ENCODE measurements at regions not wholly inside any gene's neighbourhood (a gene's known extent, or its start where the extent isn't known, plus 50 kb on each side); places are given as distances from the start of the nearest gene placed in this dataset.
"Not testable (repeated sequence)": the region's sequence is repeated elsewhere in the genome, so short reads cannot be mapped to it uniquely, and the experiment has no call there.

GRCh38 chr20:58037631-58038030 is 190.8 kb downstream of the ANKRD60 start:
- no peak overlapping the region for H3K4me3 Mint-ChIP-seq

GRCh38 chr20:58033026-58033536 is 195.4 kb downstream of the ANKRD60 start:
- Mint-ChIP-seq H3K36me3 (ENCODE audit: low read depth) (no peaks in the 10 kb centered on the region), H3K27me3 (ENCODE audit: low read depth) (peaks cover 21% of the 10 kb centered on the region), H3K4me3 (no peak overlapping the region), H3K9me3 (peaks cover 4% of the 10 kb centered on the region), H3K4me1 (no peaks in the 10 kb centered on the region), H3K27ac (no peak overlapping the region)
- no peak for TF ChIP-seq CTCF (IDR thresholded peaks at IDR 0.05; ENCODE audit: unreplicated experiment in 3 of 3)

More at GRCh38 chr20:58037631-58038030, 190.8 kb downstream of the ANKRD60 start:
- Mint-ChIP-seq H3K27ac (no peak overlapping the region), H3K4me1 (peaks cover 24% of the 10 kb centered on the region), H3K36me3 (ENCODE audit: low read depth) (no peaks in the 10 kb centered on the region), H3K9me3 (peaks cover 4% of the 10 kb centered on the region), H3K27me3 (ENCODE audit: low read depth) (peaks cover 30% of the 10 kb centered on the region)
- no peak for TF ChIP-seq CTCF (IDR thresholded peaks at IDR 0.05; ENCODE audit: unreplicated experiment in 3 of 3)

GRCh38 chr20:58032599-58032998 is 195.9 kb downstream of the ANKRD60 start:
- TF ChIP-seq CTCF (IDR thresholded peaks at IDR 0.05; ENCODE audit: unreplicated experiment in 3 of 3), result no peak
- no peak overlapping the region for H3K4me3 Mint-ChIP-seq
- H3K36me3 Mint-ChIP-seq (ENCODE audit: low read depth), result no peaks in the 10 kb centered on the region
- no peaks in the 10 kb centered on the region for H3K4me1 Mint-ChIP-seq
- no peak overlapping the region for H3K27ac Mint-ChIP-seq
- peaks cover 17% of the 10 kb centered on the region for H3K27me3 Mint-ChIP-seq (ENCODE audit: low read depth)
- H3K9me3 Mint-ChIP-seq, result peaks cover 4% of the 10 kb centered on the region

GRCh38 chr20:58031350-58031749 is 197.1 kb downstream of the ANKRD60 start:
- not testable (repeated sequence) for H3K4me1 Mint-ChIP-seq; H3K4me3 Mint-ChIP-seq; H3K36me3 Mint-ChIP-seq (ENCODE audit: low read depth); H3K27ac Mint-ChIP-seq; H3K9me3 Mint-ChIP-seq
- peaks cover 17% of the 10 kb centered on the region for H3K27me3 Mint-ChIP-seq (ENCODE audit: low read depth)

- no peak for TF ChIP-seq CTCF (IDR thresholded peaks at IDR 0.05; ENCODE audit: unreplicated experiment in 3 of 3)
- H3K4me1 Mint-ChIP-seq, result peaks cover 8% of the 10 kb centered on the region
- H3K9me3 Mint-ChIP-seq, result no peaks in the 10 kb centered on the region
- no peak overlapping the region for H3K4me3 Mint-ChIP-seq
- no peak overlapping the region for H3K27ac Mint-ChIP-seq
- peaks cover 18% of the 10 kb centered on the region for H3K27me3 Mint-ChIP-seq (ENCODE audit: low read depth)
- H3K36me3 Mint-ChIP-seq (ENCODE audit: low read depth), result no peaks in the 10 kb centered on the region
These were observed 200.3 kb downstream of the ANKRD60 start for GRCh38 chr20:58028123-58028522.

GRCh38 chr20:58026361-58026760 is 202.1 kb downstream of the ANKRD60 start:
- H3K27me3 Mint-ChIP-seq (ENCODE audit: low read depth), result peaks cover 14% of the 10 kb centered on the region
- no peak overlapping the region for H3K4me3 Mint-ChIP-seq
- peaks cover 17% of the 10 kb centered on the region for H3K4me1 Mint-ChIP-seq
- H3K27ac Mint-ChIP-seq, result no peak overlapping the region
- no peaks in the 10 kb centered on the region for H3K36me3 Mint-ChIP-seq (ENCODE audit: low read depth)
- H3K9me3 Mint-ChIP-seq, result no peaks in the 10 kb centered on the region
- TF ChIP-seq CTCF (IDR thresholded peaks at IDR 0.05; ENCODE audit: unreplicated experiment in 3 of 3), result no peak
